A549 (cell line): ENCODE measurements at regions not wholly inside any gene's neighbourhood (a gene's known extent, or its start where the extent isn't known, plus 50 kb on each side); places are given as distances from the start of the nearest gene placed in this dataset.

ENCODE experiments used
- ATAC-seq, 2 experiments: fragments of 200-7000 bp in 1 of 2; fragments of >200 bp in 1 of 2; cut with Nextera tagmentation in 1 of 2; cut with Tn5 transposase in 1 of 2; 3 replicates each; pipeline versions ENCODE4 v1.8.0 to v1.9.1; 2018 to 2020; ENCODE audit warnings: mild to moderate bottlenecking in 1 of 2, moderate library complexity in 1 of 2
- CTCF ChIA-PET: fragments of 300-600 bp; sonication (Branson Sonifier 250); formaldehyde crosslinking; extraction: SDS; loops from one replicate; lab custom pipeline; 2021; ENCODE audit warnings: antibody characterized with exemption, inconsistent platforms; lab: Yijun Ruan, JAX
- POLR2A ChIA-PET: fragments of 350-600 bp; formaldehyde crosslinking; extraction: SDS; loops from one replicate; lab custom pipeline; 2021; ENCODE audit warnings: antibody characterized with exemption, inconsistent platforms; lab: Yijun Ruan, JAX
- DNase-seq, 2 experiments: peaks; one replicate each; pipeline versions ENCODE4 v3.0.0 to v3.0.0-alpha.2; 2011 to 2016; ENCODE audit warnings: low read depth in 1 of 2, low spot score in 1 of 2
- FAIRE-seq: peaks from 2 replicates; lab custom pipeline; 2011; peaks lifted over from hg19 to GRCh38; lab: Jason Lieb, UNC
- H3K27ac ChIP-seq, 2 experiments: fragments of >200 bp; sonication (Bioruptor Twin); formaldehyde crosslinking; 3 replicates each; pipeline ENCODE4 v1.5.1; 2016 to 2017
- H3K4me1 ChIP-seq: fragments of >200 bp; sonication (Bioruptor Twin); formaldehyde crosslinking; 3 replicates; pipeline ENCODE4 v1.6.1; 2016
- H3K4me2 ChIP-seq: fragments of >200 bp; sonication (Bioruptor Twin); formaldehyde crosslinking; 3 replicates; pipeline ENCODE4 v1.6.1; 2016
- H3K4me3 ChIP-seq: fragments of >200 bp; sonication (Bioruptor Twin); formaldehyde crosslinking; 3 replicates; pipeline ENCODE4 v1.5.1; 2016
- H3K9me3 ChIP-seq: fragments of >200 bp; sonication (Bioruptor Twin); formaldehyde crosslinking; 3 replicates; pipeline ENCODE4 v1.6.1; 2016
- BHLHE40 ChIP-seq: IDR thresholded peaks from 2 replicates; pipeline ENCODE4 v1.6.1; 2012; ENCODE audit warnings: low read depth, low read length, inconsistent platforms
- CBX2 ChIP-seq: fragments of 200-600 bp; sonication (generic); IDR thresholded peaks from 2 replicates; pipeline ENCODE4 v1.6.1; 2016; ENCODE audit warnings: low read depth, mild to moderate bottlenecking, borderline replicate concordance
- CHD2 ChIP-seq: fragments of 150-350 bp; IDR thresholded peaks from 2 replicates; pipeline ENCODE4 v1.6.1; 2014; ENCODE audit warnings: low read length; ENCODE audit not compliant: partially characterized antibody
- EHMT2 ChIP-seq: fragments of 200-600 bp; sonication (generic); IDR thresholded peaks from 2 replicates; pipeline ENCODE4 v1.6.1; 2016; ENCODE audit warnings: antibody characterized with exemption, low read depth, mild to moderate bottlenecking, moderate library complexity
- HEYL ChIP-seq: fragments of 250-450 bp; sonication (Bioruptor Pico); IDR thresholded peaks from 2 replicates; pipeline ENCODE4 v1.8.0; 2021; ENCODE audit warnings: mild to moderate bottlenecking, moderate library complexity
- HOXA7 ChIP-seq: fragments of 250-450 bp; sonication (Bioruptor Pico); IDR thresholded peaks from 2 replicates; pipeline ENCODE4 v1.5.0; 2020; ENCODE audit warnings: mild to moderate bottlenecking, moderate library complexity
- HOXB5 ChIP-seq: fragments of 250-450 bp; sonication (Bioruptor Pico); IDR thresholded peaks from 2 replicates; pipeline ENCODE4 v1.5.0; 2020; ENCODE audit warnings: mild to moderate bottlenecking, moderate library complexity
- JUNB ChIP-seq: fragments of >200 bp; sonication (Bioruptor Twin); formaldehyde crosslinking; IDR thresholded peaks from 2 replicates; pipeline ENCODE4 v1.6.1; 2016
- KDM5A ChIP-seq: fragments of 200-600 bp; sonication (generic); IDR thresholded peaks from 2 replicates; pipeline ENCODE4 v1.6.1; 2016; ENCODE audit warnings: antibody characterized with exemption, mild to moderate bottlenecking
- MAFK ChIP-seq: fragments of 450-650 bp; IDR thresholded peaks from 2 replicates; pipeline ENCODE4 v1.6.1; 2014; ENCODE audit not compliant: partially characterized antibody
- MYC ChIP-seq: IDR thresholded peaks from 2 replicates; pipeline ENCODE4 v1.6.1; 2012; ENCODE audit warnings: mild to moderate bottlenecking, inconsistent platforms, low read length, improper control_type of control experiment, borderline replicate concordance
- NPAS2 ChIP-seq: fragments of 250-450 bp; sonication (Bioruptor Pico); IDR thresholded peaks from 2 replicates; pipeline ENCODE4 v1.8.0; 2022; ENCODE audit warnings: mild to moderate bottlenecking, moderate library complexity, borderline replicate concordance
- RAD21 ChIP-seq, 2 experiments: fragments of >200 bp in 1 of 2; sonication (Bioruptor Twin) in 1 of 2; formaldehyde crosslinking in 1 of 2; IDR thresholded peaks in 1 of 2; conservative IDR thresholded peaks in 1 of 2; 2 replicates in 1 of 2; 3 replicates in 1 of 2; pipeline ENCODE4 v1.6.1; 2012 to 2018; ENCODE audit warnings: inconsistent platforms in 1 of 2
- RARB ChIP-seq: fragments of 250-450 bp; sonication (Bioruptor Pico); IDR thresholded peaks from 2 replicates; pipeline ENCODE4 v1.8.0; 2021; ENCODE audit warnings: mild to moderate bottlenecking, moderate library complexity
- RCOR1 ChIP-seq: fragments of 150-350 bp; IDR thresholded peaks from 2 replicates; pipeline ENCODE4 v1.6.1; 2014; ENCODE audit warnings: antibody characterized with exemption, low read length, low read depth
- SMC3 ChIP-seq: fragments of >200 bp; sonication (Bioruptor Twin); formaldehyde crosslinking; IDR thresholded peaks from 3 replicates; pipeline ENCODE4 v1.6.1; 2018; ENCODE audit warnings: inconsistent platforms
- SREBF2 ChIP-seq: fragments of 450-650 bp; IDR thresholded peaks from 2 replicates; pipeline ENCODE4 v1.6.1; 2014; ENCODE audit warnings: mild to moderate bottlenecking, moderate library complexity
- TFCP2L1 ChIP-seq: fragments of 250-450 bp; sonication (Bioruptor Pico); IDR thresholded peaks from 2 replicates; pipeline ENCODE4 v1.5.0; 2021; ENCODE audit warnings: mild to moderate bottlenecking
- ZFP36 ChIP-seq: fragments of 450-650 bp; IDR thresholded peaks from 2 replicates; pipeline ENCODE4 v1.6.1; 2014; ENCODE audit warnings: borderline replicate concordance; ENCODE audit not compliant: partially characterized antibody
- WGBS: methylation state at CpG from one replicate; pipeline ENCODE4 v1.1.6; 2017; ENCODE audit errors: missing lambda C conversion rate; 5-methylcytosine and 5-hydroxymethylcytosine counted together
- TF ChIP-seq, protein P1 (sequence below): fragments of >200 bp; sonication (Bioruptor Twin); formaldehyde crosslinking; IDR thresholded peaks from 3 replicates; pipeline ENCODE4 v1.6.1; 2016
- TF ChIP-seq, protein P2 (sequence below): fragments of 200-600 bp; sonication (generic); IDR thresholded peaks from 2 replicates; pipeline ENCODE4 v1.6.1; 2016; ENCODE audit warnings: antibody characterized with exemption, mild to moderate bottlenecking, moderate library complexity
- TF ChIP-seq, protein P3 (sequence below): fragments of >200 bp; sonication (Bioruptor Twin); formaldehyde crosslinking; IDR thresholded peaks from 2 replicates; pipeline ENCODE4 v1.6.1; 2016
- TF ChIP-seq, protein P4 (sequence below): fragments of 250-450 bp; sonication (Bioruptor Pico); IDR thresholded peaks from 2 replicates; pipeline ENCODE4 v1.5.0; 2021; ENCODE audit warnings: mild to moderate bottlenecking, moderate library complexity, borderline replicate concordance

DNA sequence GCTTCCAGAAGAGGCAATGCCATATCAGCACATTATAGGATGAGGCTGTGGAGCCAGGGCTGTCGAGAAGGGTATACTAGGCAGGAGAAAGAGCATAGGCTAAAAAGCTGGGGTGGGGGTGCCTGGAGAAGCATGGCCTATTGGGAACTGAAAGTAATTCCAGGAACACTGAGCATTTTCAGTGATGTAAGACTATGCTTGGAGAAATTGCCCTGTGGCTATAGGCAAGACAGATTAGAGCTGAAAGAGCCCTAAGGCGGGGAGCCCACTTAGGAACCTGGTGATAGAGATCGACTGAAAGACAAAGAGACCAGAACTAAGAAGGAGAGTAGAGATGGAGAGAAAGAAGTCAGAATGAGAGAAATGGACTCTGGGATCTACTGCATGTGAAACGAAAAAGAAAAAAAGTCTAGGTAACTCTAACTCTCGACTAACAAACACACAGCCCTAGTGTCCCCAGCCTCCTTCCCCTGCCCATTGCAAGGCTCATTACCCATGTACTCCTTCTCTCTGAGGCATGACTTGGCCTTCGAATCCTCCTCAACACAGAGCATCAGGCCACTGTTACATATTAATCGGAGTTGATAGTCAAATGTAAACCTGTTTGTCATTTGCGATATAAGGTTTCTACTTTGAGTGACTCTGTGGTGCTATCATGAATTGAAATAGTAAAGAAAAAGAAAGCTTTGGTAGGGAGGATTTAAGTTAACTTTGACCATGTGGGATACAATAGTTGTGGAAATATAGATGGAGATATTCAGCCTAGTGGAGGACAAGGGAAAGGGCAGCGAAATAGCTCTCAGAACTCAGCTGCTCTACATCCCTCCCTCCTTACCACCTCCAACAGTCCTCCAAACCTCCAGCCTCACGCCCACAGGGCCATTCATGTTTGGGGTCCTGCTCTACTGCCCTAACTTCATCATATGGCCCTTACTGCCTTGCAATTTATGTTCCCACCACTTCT is 52.3 kb upstream of the BMAL1 start:
- CTCF ChIA-PET, result interaction anchor here (0.9 to 7.2 kb wide), 10 partner anchors 10 to 118 kb away, joined by 3 to 44 read pairs (median 5); no protein-coding TSS in a partner anchor
- H3K4me1 ChIP-seq, result peaks cover 15% of the 10 kb centered on the region; the same call in 2 of the 3 replicates
- POLR2A ChIA-PET, result interaction anchor here (1.1 kb wide), 1 partner anchor 9 kb away, joined by 3 read pairs; no protein-coding TSS in a partner anchor
- H3K4me3 ChIP-seq, result no peak overlapping the region
- FAIRE-seq (no peak), ATAC-seq (peak in 1 of 2 experiments; percentile 56; a peak in 2 of 6 replicates), DNase-seq (no peak)
- 82% methylated on average over 10 of the region's 10 CpGs for WGBS
- H3K27ac ChIP-seq, result no peak overlapping the region
- H3K4me2 ChIP-seq, result no peak overlapping the region
- no peaks in the 10 kb centered on the region for H3K9me3 ChIP-seq
- TF ChIP-seq, protein P1, sequence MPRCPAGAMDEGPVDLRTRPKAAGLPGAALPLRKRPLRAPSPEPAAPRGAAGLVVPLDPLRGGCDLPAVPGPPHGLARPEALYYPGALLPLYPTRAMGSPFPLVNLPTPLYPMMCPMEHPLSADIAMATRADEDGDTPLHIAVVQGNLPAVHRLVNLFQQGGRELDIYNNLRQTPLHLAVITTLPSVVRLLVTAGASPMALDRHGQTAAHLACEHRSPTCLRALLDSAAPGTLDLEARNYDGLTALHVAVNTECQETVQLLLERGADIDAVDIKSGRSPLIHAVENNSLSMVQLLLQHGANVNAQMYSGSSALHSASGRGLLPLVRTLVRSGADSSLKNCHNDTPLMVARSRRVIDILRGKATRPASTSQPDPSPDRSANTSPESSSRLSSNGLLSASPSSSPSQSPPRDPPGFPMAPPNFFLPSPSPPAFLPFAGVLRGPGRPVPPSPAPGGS, result no peak
- TF ChIP-seq, protein P2, sequence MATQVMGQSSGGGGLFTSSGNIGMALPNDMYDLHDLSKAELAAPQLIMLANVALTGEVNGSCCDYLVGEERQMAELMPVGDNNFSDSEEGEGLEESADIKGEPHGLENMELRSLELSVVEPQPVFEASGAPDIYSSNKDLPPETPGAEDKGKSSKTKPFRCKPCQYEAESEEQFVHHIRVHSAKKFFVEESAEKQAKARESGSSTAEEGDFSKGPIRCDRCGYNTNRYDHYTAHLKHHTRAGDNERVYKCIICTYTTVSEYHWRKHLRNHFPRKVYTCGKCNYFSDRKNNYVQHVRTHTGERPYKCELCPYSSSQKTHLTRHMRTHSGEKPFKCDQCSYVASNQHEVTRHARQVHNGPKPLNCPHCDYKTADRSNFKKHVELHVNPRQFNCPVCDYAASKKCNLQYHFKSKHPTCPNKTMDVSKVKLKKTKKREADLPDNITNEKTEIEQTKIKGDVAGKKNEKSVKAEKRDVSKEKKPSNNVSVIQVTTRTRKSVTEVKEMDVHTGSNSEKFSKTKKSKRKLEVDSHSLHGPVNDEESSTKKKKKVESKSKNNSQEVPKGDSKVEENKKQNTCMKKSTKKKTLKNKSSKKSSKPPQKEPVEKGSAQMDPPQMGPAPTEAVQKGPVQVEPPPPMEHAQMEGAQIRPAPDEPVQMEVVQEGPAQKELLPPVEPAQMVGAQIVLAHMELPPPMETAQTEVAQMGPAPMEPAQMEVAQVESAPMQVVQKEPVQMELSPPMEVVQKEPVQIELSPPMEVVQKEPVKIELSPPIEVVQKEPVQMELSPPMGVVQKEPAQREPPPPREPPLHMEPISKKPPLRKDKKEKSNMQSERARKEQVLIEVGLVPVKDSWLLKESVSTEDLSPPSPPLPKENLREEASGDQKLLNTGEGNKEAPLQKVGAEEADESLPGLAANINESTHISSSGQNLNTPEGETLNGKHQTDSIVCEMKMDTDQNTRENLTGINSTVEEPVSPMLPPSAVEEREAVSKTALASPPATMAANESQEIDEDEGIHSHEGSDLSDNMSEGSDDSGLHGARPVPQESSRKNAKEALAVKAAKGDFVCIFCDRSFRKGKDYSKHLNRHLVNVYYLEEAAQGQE, result no peak
- no peak for TF ChIP-seq SMC3
- TF ChIP-seq, protein P3, sequence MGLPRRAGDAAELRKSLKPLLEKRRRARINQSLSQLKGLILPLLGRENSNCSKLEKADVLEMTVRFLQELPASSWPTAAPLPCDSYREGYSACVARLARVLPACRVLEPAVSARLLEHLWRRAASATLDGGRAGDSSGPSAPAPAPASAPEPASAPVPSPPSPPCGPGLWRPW, result no peak
- no peak for TF ChIP-seq HEYL (CRISPR knock-in tag)
- TF ChIP-seq MYC, result no peak
- no peak for TF ChIP-seq BHLHE40
- TF ChIP-seq RAD21 (conservative IDR thresholded peaks at IDR 0.05 in 1 of 2, IDR thresholded peaks at IDR 0.05 in 1 of 2), result no peak
- TF ChIP-seq RCOR1, result no peak
- no peak for TF ChIP-seq TFCP2L1 (CRISPR knock-in tag)
- TF ChIP-seq JUNB, result no peak
- no peak for TF ChIP-seq MAFK
- no peak for TF ChIP-seq HOXA7 (CRISPR knock-in tag)

DNA sequence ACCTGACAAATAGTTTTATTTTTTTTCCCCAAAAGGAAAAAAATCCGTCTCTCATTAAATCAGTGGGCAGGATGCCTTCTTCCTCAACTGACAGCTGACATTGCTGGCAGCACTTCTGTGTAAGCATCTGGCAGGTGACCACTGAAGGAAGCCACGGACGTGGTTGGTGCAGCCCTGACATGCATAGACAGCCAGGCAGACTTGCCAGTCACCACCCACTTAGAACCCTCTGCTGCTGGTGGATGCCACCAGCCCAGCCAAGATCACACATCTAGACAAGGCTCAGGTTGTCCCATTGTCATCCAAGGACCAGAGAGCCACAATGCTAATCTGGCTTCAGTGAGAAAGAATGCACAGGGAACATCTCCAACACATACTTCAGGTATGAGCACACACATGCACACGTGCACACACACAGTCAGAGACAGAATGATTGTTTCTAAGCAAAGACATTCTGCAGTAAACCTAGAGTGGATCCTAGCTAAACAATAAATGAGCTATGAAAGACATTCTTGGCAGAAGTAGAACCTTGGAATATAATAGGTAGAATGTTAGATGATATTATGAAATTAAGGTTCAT is 49.8 kb upstream of the BMAL1 start:
- POLR2A ChIA-PET, result no interaction called here
- ATAC-seq (no peak), FAIRE-seq (no peak), DNase-seq (no peak)
- CTCF ChIA-PET, result interaction anchor here (7.2 kb wide), 1 partner anchor 16 kb away, joined by 44 read pairs; no protein-coding TSS in a partner anchor
- Histone ChIP-seq H3K27ac (no peak overlapping the region), H3K4me2 (no peak overlapping the region), H3K9me3 (no peaks in the 10 kb centered on the region), H3K4me3 (no peak overlapping the region), H3K4me1 (peaks cover 7% of the 10 kb centered on the region; the same call in 2 of the 3 replicates)
- WGBS, result 56% methylated on average over 4 of the region's 4 CpGs
- no peak for TF ChIP-seq EHMT2
- TF ChIP-seq KDM5A, result no peak
- TF ChIP-seq NPAS2 (CRISPR knock-in tag), result no peak
- no peak for TF ChIP-seq SREBF2
- no peak for TF ChIP-seq RARB (CRISPR knock-in tag)
- TF ChIP-seq, protein P4, sequence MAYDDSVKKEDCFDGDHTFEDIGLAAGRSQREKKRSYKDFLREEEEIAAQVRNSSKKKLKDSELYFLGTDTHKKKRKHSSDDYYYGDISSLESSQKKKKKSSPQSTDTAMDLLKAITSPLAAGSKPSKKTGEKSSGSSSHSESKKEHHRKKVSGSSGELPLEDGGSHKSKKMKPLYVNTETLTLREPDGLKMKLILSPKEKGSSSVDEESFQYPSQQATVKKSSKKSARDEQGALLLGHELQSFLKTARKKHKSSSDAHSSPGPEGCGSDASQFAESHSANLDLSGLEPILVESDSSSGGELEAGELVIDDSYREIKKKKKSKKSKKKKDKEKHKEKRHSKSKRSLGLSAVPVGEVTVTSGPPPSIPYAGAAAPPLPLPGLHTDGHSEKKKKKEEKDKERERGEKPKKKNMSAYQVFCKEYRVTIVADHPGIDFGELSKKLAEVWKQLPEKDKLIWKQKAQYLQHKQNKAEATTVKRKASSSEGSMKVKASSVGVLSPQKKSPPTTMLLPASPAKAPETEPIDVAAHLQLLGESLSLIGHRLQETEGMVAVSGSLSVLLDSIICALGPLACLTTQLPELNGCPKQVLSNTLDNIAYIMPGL (CRISPR knock-in tag), result no peak
- TF ChIP-seq CHD2, result no peak
- no peak for TF ChIP-seq RAD21 (conservative IDR thresholded peaks at IDR 0.05 in 1 of 2, IDR thresholded peaks at IDR 0.05 in 1 of 2)
- TF ChIP-seq RCOR1, result no peak
- TF ChIP-seq, protein P2, result no peak
- TF ChIP-seq HOXB5 (CRISPR knock-in tag), result no peak
- no peak for TF ChIP-seq BHLHE40
- TF ChIP-seq ZFP36, result no peak
- no peak for TF ChIP-seq CBX2
